Caco-2 (cell line): ENCODE measurements at regions not wholly inside any gene's neighbourhood (a gene's known extent, or its start where the extent isn't known, plus 50 kb on each side); places are given as distances from the start of the nearest gene placed in this dataset.
A peak's percentile ranks its signal among the peaks of the same experiment; 100 is the strongest.

ENCODE experiments used
- BruUV-seq: library from RNA; stranded (reverse); fragments of 400-500 nt; replicated peaks from 2 replicates; lab custom pipeline; 2021; lab: Mats Ljungman, UMichigan
- CTCF ChIA-PET: fragments of 300-600 bp; sonication (Branson Sonifier 250); formaldehyde crosslinking; loops from one replicate; lab custom pipeline; 2022; ENCODE audit warnings: antibody characterized with exemption; lab: Charles Lee
- POLR2A ChIA-PET: fragments of 300-600 bp; sonication (Branson Sonifier 250); formaldehyde crosslinking; loops from one replicate; lab custom pipeline; 2022; ENCODE audit warnings: antibody characterized with exemption; lab: Charles Lee
- DNase-seq, 2 experiments: peaks; one replicate each; pipeline versions ENCODE4 v3.0.0 to v3.0.0-alpha.2; 2020 to 2022
- H3K27me3 ChIP-seq: replicated peaks from 2 replicates; pipeline ENCODE4 v1.6.0; 2011; ENCODE audit warnings: low read length; ENCODE audit not compliant: control insufficient read depth, insufficient read depth
- H3K36me3 ChIP-seq: 2 replicates; pipeline ENCODE4 v1.5.1; 2011; ENCODE audit warnings: low read length; ENCODE audit not compliant: control insufficient read depth, insufficient read depth
- H3K4me1 ChIP-seq: fragments of 250-450 bp; sonication (Bioruptor Pico); 2 replicates; pipeline ENCODE4 v1.5.1; 2020; ENCODE audit warnings: mild to moderate bottlenecking
- H3K4me3 ChIP-seq: 2 replicates; pipeline ENCODE4 v1.5.1; 2011; ENCODE audit warnings: low read depth, mild to moderate bottlenecking, control low read depth, low read length
- H3K9me3 ChIP-seq: fragments of 250-450 bp; sonication (Bioruptor Pico); 2 replicates; pipeline ENCODE4 v1.5.1; 2020; ENCODE audit warnings: mild to moderate bottlenecking, moderate library complexity
- H3K27ac Mint-ChIP-seq: one replicate; pipeline ENCODE4 v1.8.0; 2022; ENCODE audit warnings: mixed read lengths; ENCODE audit not compliant: unreplicated experiment
- H3K27me3 Mint-ChIP-seq: one replicate; pipeline ENCODE4 v1.8.0; 2022; ENCODE audit warnings: mixed read lengths; ENCODE audit not compliant: insufficient read depth, unreplicated experiment
- H3K36me3 Mint-ChIP-seq: one replicate; pipeline ENCODE4 v1.8.0; 2022; ENCODE audit warnings: mild to moderate bottlenecking, mixed read lengths; ENCODE audit not compliant: insufficient read depth, unreplicated experiment
- H3K4me1 Mint-ChIP-seq: one replicate; pipeline ENCODE4 v1.8.0; 2022; ENCODE audit warnings: low read depth, mixed read lengths; ENCODE audit not compliant: unreplicated experiment
- H3K4me3 Mint-ChIP-seq: one replicate; pipeline ENCODE4 v1.8.0; 2022; ENCODE audit warnings: mild to moderate bottlenecking, moderate library complexity, mixed read lengths; ENCODE audit not compliant: unreplicated experiment
- H3K9me3 Mint-ChIP-seq: one replicate; pipeline ENCODE4 v1.8.0; 2022; ENCODE audit warnings: mixed read lengths; ENCODE audit not compliant: unreplicated experiment
- CTCF ChIP-seq, 2 experiments: fragments of 200-600 bp in 1 of 2; IDR thresholded peaks; 1 replicate in 1 of 2; 2 replicates in 1 of 2; pipeline versions ENCODE4 v1.5.1 to v1.8.0; 2011 to 2022; ENCODE audit warnings: antibody characterized with exemption in 1 of 2, control low read depth in 1 of 2, inconsistent platforms in 1 of 2, low read depth in 1 of 2, low read length in 1 of 2, mild to moderate bottlenecking in 1 of 2, moderate library complexity in 1 of 2; ENCODE audit not compliant: insufficient read depth in 1 of 2, severe bottlenecking in 1 of 2, unreplicated experiment in 1 of 2
- intact Hi-C: fragments of 100-400 bp; cut with micrococcal nuclease; formaldehyde crosslinking; loops from one replicate; pipeline ENCODE4 v1.10.0; 2022; ENCODE audit not compliant: unreplicated experiment

- Mint-ChIP-seq H3K9me3 (no peaks in the 10 kb centered on the region), H3K4me1 (peaks cover 22% of the 10 kb centered on the region), H3K27ac (no peak overlapping the region), H3K36me3 (no peaks in the 10 kb centered on the region), H3K27me3 (no peaks in the 10 kb centered on the region), H3K4me3 (no peak overlapping the region)
- intact Hi-C loops, result no loop called here
- no TSS peak for BruUV-seq
- TF ChIP-seq CTCF (IDR thresholded peaks at IDR 0.05; ENCODE audit: insufficient read depth in 1 of 2, low read depth in 1 of 2, low read length in 1 of 2, severe bottlenecking in 1 of 2, unreplicated experiment in 1 of 2), result no peak
- Histone ChIP-seq H3K27me3 (no peaks in the 10 kb centered on the region), H3K4me1 (peaks cover 12% of the 10 kb centered on the region; the same call in 1 of the 2 replicates), H3K4me3 (no peak overlapping the region), H3K36me3 (no peaks in the 10 kb centered on the region), H3K9me3 (no peaks in the 10 kb centered on the region)
- POLR2A ChIA-PET, result no interaction called here
- CTCF ChIA-PET, result no interaction called here
- no peak for DNase-seq
Measured at GRCh38 chr9:21590058-21590996, 108.2 kb upstream of the IFNE start.

GRCh38 chr9:21591221-21592062 is 109.3 kb upstream of the IFNE start:
- H3K9me3 Mint-ChIP-seq, result no peaks in the 10 kb centered on the region
- POLR2A ChIA-PET, result no interaction called here
- CTCF ChIA-PET, result no interaction called here
- DNase-seq, result peak; percentile 49 to 65
- peak overlapping the region; percentile 68 for H3K27ac Mint-ChIP-seq
- H3K4me3 Mint-ChIP-seq, result no peak overlapping the region
- no peaks in the 10 kb centered on the region for H3K9me3 ChIP-seq
- no peak overlapping the region for H3K4me3 ChIP-seq
- peaks cover 22% of the 10 kb centered on the region for H3K4me1 Mint-ChIP-seq
- intact Hi-C loops, result no loop called here
- no peak for TF ChIP-seq CTCF (IDR thresholded peaks at IDR 0.05; ENCODE audit: insufficient read depth in 1 of 2, low read depth in 1 of 2, low read length in 1 of 2, severe bottlenecking in 1 of 2, unreplicated experiment in 1 of 2)
- H3K36me3 Mint-ChIP-seq, result no peaks in the 10 kb centered on the region
- no peaks in the 10 kb centered on the region for H3K36me3 ChIP-seq
- H3K27me3 ChIP-seq, result no peaks in the 10 kb centered on the region
- BruUV-seq, result no TSS peak
- H3K27me3 Mint-ChIP-seq, result no peaks in the 10 kb centered on the region
- H3K4me1 ChIP-seq, result peaks cover 12% of the 10 kb centered on the region; the same call in 1 of the 2 replicates

DNA sequence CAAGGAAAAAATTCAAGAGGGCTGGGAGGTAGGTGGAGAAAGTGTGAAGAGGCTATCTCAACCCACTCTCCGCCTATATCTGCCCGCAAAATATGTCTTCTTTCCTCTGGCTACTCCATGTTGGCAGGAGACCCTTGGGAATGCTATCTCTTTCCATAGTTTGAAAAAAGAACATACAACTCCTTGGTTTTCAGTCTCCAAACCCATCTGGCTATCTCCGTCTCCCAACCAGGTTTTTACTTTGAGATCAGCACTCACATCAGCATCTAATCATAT is 109.9 kb upstream of the IFNE start:
- peaks cover 12% of the 10 kb centered on the region; the same call in 1 of the 2 replicates for H3K4me1 ChIP-seq
- CTCF ChIA-PET, result no interaction called here

More for the DNA sequence above, 109.9 kb upstream of the IFNE start:
- H3K9me3 Mint-ChIP-seq, result no peaks in the 10 kb centered on the region
- POLR2A ChIA-PET, result no interaction called here
- no peaks in the 10 kb centered on the region for H3K36me3 Mint-ChIP-seq
- no peaks in the 10 kb centered on the region for H3K27me3 Mint-ChIP-seq
- no TSS peak for BruUV-seq
- Histone ChIP-seq H3K27me3 (no peaks in the 10 kb centered on the region), H3K4me3 (no peak overlapping the region), H3K36me3 (no peaks in the 10 kb centered on the region), H3K9me3 (no peaks in the 10 kb centered on the region)
- H3K27ac Mint-ChIP-seq, result peak overlapping the region; percentile 68
- no peak for DNase-seq
- intact Hi-C loops, result no loop called here
- H3K4me3 Mint-ChIP-seq, result no peak overlapping the region
- H3K4me1 Mint-ChIP-seq, result peaks cover 22% of the 10 kb centered on the region
- TF ChIP-seq CTCF (IDR thresholded peaks at IDR 0.05; ENCODE audit: insufficient read depth in 1 of 2, low read depth in 1 of 2, low read length in 1 of 2, severe bottlenecking in 1 of 2, unreplicated experiment in 1 of 2), result no peak
